OCI-LY7 (cell line): ENCODE measurements at regions not wholly inside any gene's neighbourhood (a gene's known extent, or its start where the extent isn't known, plus 50 kb on each side); places are given as distances from the start of the nearest gene placed in this dataset.
"Not testable (repeated sequence)": the region's sequence is repeated elsewhere in the genome, so short reads cannot be mapped to it uniquely, and the experiment has no call there.

Experiments used
- EZH2phosphoT487 ChIP-seq: fragments of 200-600 bp; sonication (generic); IDR thresholded peaks from 2 replicates; pipeline ENCODE4 v1.6.1; 2018; ENCODE audit warnings: low read depth, borderline replicate concordance, mild to moderate bottlenecking, mixed run types, antibody characterized with exemption, low read length, moderate library complexity, mixed read lengths
- TF ChIP-seq, protein P1 (sequence below): fragments of 200-600 bp; sonication (generic); conservative IDR thresholded peaks from 2 replicates; pipeline ENCODE4 v1.5.1; 2014; ENCODE audit warnings: mild to moderate bottlenecking, antibody characterized with exemption, low read length, moderate library complexity, mixed read lengths

GRCh38 chr4:161277150-161277787 lies 886.5 kb downstream of the FSTL5 start:
- TF ChIP-seq, protein P1, sequence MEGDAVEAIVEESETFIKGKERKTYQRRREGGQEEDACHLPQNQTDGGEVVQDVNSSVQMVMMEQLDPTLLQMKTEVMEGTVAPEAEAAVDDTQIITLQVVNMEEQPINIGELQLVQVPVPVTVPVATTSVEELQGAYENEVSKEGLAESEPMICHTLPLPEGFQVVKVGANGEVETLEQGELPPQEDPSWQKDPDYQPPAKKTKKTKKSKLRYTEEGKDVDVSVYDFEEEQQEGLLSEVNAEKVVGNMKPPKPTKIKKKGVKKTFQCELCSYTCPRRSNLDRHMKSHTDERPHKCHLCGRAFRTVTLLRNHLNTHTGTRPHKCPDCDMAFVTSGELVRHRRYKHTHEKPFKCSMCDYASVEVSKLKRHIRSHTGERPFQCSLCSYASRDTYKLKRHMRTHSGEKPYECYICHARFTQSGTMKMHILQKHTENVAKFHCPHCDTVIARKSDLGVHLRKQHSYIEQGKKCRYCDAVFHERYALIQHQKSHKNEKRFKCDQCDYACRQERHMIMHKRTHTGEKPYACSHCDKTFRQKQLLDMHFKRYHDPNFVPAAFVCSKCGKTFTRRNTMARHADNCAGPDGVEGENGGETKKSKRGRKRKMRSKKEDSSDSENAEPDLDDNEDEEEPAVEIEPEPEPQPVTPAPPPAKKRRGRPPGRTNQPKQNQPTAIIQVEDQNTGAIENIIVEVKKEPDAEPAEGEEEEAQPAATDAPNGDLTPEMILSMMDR = not testable (repeated sequence)
- not testable (repeated sequence) for TF ChIP-seq EZH2phosphoT487
